Tibial nerve (tissue), 4 donors: ENCODE measurements at regions not wholly inside any gene's neighbourhood (a gene's known extent, or its start where the extent isn't known, plus 50 kb on each side); places are given as distances from the start of the nearest gene placed in this dataset.
"Not testable (repeated sequence)": the region's sequence is repeated elsewhere in the genome, so short reads cannot be mapped to it uniquely, and the experiment has no call there.

Source experiments
- DNase-seq, 2 donors: peaks; one replicate each; pipeline ENCODE4 v3.0.0-alpha.2; 2019; ENCODE audit warnings: low spot score in 2 of 2
- H3K27ac ChIP-seq, 4 donors: fragments of 200-600 bp; sonication (generic) in 3 of 4; one replicate each; pipeline ENCODE4 v1.5.1; 2017 to 2019; ENCODE audit warnings: mild to moderate bottlenecking in 1 of 4
- H3K27me3 ChIP-seq, 2 donors: fragments of 200-600 bp; sonication (generic) in 1 of 2; one replicate each; pipeline versions ENCODE4 v1.5.1 to v1.6.0; 2017 to 2019
- H3K36me3 ChIP-seq, 3 donors: fragments of 200-600 bp; sonication (generic); one replicate each; pipeline ENCODE4 v1.5.1; 2018 to 2019
- H3K4me1 ChIP-seq, 4 donors: fragments of 200-600 bp; sonication (generic) in 3 of 4; one replicate each; pipeline ENCODE4 v1.5.1; 2017 to 2019
- H3K4me3 ChIP-seq, 4 donors: fragments of 200-600 bp; sonication (generic) in 3 of 4; one replicate each; pipeline ENCODE4 v1.5.1; 2017 to 2019; ENCODE audit warnings: mild to moderate bottlenecking in 1 of 4, moderate library complexity in 1 of 4
- H3K9me3 ChIP-seq, 4 donors: fragments of 200-600 bp; sonication (generic) in 3 of 4; one replicate each; pipeline ENCODE4 v1.5.1; 2017 to 2019
- EP300 ChIP-seq, 2 donors: sonication (generic); formaldehyde crosslinking; IDR thresholded peaks; one replicate each; pipeline ENCODE4 v1.6.1; 2017; ENCODE audit warnings: antibody characterized with exemption in 2 of 2, mild to moderate bottlenecking in 1 of 2
- POLR2A ChIP-seq, 2 donors: fragments of 450-650 bp; IDR thresholded peaks; one replicate each; pipeline ENCODE4 v1.6.1; 2017; ENCODE audit warnings: antibody characterized with exemption in 2 of 2, mild to moderate bottlenecking in 2 of 2, moderate library complexity in 2 of 2
- WGBS, 2 donors: methylation state at CpG; one replicate each; pipeline ENCODE4 v1.1.5; 2018; 5-methylcytosine and 5-hydroxymethylcytosine counted together
- TF ChIP-seq, protein P1 (sequence below), 5 experiments: fragments of 200-600 bp in 3 of 5; fragments of 450-650 bp in 2 of 5; sonication (generic) in 3 of 5; IDR thresholded peaks; one replicate each; pipeline ENCODE4 v1.5.1; 2016 to 2019; ENCODE audit warnings: antibody characterized with exemption in 5 of 5, mild to moderate bottlenecking in 3 of 5, moderate library complexity in 2 of 5

DNA sequence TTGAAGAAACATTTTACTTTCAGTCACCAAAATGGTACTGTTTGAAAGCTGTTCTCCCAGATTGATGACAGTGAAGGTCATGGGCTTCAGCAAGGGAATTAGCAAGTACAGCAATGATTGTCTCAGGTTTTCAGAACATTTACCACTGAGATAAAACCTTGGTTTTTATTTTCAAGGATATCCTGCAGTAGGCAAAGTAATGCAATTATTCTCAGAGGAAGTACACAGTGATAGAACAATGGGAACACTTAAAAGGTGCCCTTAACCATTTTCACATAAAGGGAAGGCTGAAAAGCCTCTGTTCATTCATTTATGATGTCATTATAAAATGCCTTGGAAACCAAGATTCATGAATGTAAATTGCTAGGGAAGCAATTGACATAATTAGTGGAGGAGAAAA, 471.8 kb upstream of the ACO1 start:
- Histone ChIP-seq H3K4me1 (no peaks in the 10 kb centered on the region), H3K27me3 (no peaks in the 10 kb centered on the region), H3K27ac (no peak overlapping the region), H3K36me3 (no peaks in the 10 kb centered on the region), H3K9me3 (no peaks in the 10 kb centered on the region), H3K4me3 (no peak overlapping the region)
- TF ChIP-seq, protein P1, sequence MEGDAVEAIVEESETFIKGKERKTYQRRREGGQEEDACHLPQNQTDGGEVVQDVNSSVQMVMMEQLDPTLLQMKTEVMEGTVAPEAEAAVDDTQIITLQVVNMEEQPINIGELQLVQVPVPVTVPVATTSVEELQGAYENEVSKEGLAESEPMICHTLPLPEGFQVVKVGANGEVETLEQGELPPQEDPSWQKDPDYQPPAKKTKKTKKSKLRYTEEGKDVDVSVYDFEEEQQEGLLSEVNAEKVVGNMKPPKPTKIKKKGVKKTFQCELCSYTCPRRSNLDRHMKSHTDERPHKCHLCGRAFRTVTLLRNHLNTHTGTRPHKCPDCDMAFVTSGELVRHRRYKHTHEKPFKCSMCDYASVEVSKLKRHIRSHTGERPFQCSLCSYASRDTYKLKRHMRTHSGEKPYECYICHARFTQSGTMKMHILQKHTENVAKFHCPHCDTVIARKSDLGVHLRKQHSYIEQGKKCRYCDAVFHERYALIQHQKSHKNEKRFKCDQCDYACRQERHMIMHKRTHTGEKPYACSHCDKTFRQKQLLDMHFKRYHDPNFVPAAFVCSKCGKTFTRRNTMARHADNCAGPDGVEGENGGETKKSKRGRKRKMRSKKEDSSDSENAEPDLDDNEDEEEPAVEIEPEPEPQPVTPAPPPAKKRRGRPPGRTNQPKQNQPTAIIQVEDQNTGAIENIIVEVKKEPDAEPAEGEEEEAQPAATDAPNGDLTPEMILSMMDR (IDR thresholded peaks at IDR 0.05), result no peak
- TF ChIP-seq POLR2A (IDR thresholded peaks at IDR 0.05) (no peak), EP300 (IDR thresholded peaks at IDR 0.05) (no peak)
- no peak for DNase-seq

DNA sequence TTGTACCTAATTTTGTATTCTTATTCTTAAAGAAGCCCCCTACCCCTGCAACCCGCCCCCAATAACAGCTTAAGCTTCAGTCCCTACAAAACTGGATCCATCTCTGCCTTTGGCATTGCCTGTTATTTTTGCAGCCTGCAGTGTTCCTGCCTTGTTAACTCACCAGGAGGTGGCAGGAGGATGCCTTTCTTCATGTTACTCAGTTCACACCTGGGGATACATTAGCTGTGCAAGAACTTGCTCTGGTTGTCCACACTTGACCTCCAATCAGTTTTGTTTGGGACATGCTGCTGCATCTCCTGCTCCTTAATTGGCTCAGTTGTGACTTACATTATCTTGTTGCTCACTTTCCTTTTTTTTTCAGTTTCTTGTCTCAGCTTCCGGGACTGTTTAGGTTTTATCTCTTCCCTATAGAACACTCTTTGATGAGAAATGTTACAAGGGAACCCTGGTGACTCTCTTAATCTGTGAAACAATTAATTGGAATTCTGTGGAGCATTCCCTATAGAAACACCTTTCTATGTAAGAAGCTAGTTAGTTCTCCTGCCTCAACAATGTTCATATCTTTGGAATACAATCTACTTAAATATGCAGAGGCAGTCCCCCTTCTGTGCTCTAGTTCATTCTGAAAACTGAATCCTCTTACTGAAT, 467.7 kb upstream of the ACO1 start:
- Histone ChIP-seq H3K36me3 (no peaks in the 10 kb centered on the region), H3K4me1 (no peaks in the 10 kb centered on the region), H3K27me3 (no peaks in the 10 kb centered on the region), H3K27ac (no peak overlapping the region), H3K9me3 (peaks cover 0 to 13% (median 0%) of the 10 kb centered on the region in 4 donors), H3K4me3 (no peak overlapping the region)
- no peak for DNase-seq
- TF ChIP-seq, protein P1 (IDR thresholded peaks at IDR 0.05), result no peak
- TF ChIP-seq POLR2A (IDR thresholded peaks at IDR 0.05), result no peak
- TF ChIP-seq EP300 (IDR thresholded peaks at IDR 0.05), result no peak
- 68 to 73% methylated on average over 2 of the region's 2 CpGs for WGBS, 2 donors

DNA sequence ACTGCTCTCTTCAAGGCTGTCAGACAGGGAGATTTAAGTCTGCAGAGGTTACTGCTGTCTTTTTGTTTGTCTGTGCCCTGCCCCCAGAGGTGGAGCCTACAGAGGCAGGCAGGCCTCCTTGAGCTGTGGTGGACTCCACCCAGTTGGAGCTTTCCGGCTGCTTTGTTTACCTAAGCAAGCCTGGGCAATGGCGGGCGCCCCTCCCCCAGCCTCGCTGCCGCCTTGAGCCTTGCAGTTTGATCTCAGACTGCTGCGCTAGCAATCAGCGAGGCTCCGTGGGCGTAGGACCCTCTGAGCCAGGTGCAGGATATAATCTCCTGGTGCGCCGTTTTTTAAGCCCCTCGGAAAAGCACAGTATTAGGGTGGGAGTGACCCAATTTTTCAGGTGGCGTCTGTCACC, 446.7 kb upstream of the ACO1 start:
- WGBS, 2 donors, result 93 to 96% methylated on average over 9 to 12 of the region's 13 CpGs
- not testable (repeated sequence) for DNase-seq

DNA sequence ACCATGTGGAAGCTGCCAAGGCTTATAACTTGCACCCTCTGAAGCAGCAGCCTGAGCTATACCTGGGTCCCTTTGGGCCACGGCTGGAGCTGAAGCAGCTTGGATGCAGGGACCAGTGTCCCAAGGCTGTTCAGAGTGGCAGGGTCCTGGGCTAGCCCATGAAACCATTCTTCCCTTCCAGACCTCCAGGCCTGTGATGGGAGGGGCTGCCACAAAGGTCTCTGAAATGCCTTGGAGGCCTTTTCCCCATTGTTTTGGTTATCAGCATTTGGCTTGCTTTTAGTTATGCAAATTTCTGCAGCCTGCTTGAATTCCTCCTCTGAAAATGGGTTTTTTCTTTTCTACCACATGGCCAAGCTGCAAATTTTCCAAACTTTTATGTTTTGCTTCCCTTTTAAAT, 433.7 kb upstream of the ACO1 start:
- WGBS, 2 donors, result 25 to 57% methylated on average over 1 of the region's 1 CpG

More for the DNA sequence above, 446.7 kb upstream of the ACO1 start:
- H3K36me3 ChIP-seq, H3K4me1 ChIP-seq, H3K4me3 ChIP-seq, H3K9me3 ChIP-seq, H3K27me3 ChIP-seq, H3K27ac ChIP-seq: not testable (repeated sequence)

DNA sequence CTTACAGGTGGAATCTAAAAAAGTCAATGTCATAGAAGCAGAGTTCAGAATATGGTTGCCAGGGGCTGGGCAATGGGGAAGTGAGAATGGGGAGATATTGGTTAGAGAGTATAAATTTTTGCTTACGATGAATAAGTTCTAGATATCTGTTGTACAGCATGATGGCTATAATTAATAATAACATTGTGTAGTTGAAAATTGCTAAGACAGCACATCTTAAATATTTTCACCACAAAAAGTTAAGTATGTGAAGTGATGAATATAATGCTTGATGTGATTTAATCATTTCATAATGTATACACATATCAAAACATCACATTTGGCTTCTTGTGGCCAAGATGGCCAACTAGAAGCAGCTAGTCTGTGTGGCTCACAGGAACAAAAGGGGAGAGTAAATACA, 425.9 kb upstream of the ACO1 start:
- Histone ChIP-seq H3K9me3 (peaks cover 0 to 55% (median 1%) of the 10 kb centered on the region in 4 donors), H3K36me3 (no peaks in the 10 kb centered on the region), H3K27me3 (no peaks in the 10 kb centered on the region), H3K27ac (no peak overlapping the region), H3K4me3 (no peak overlapping the region), H3K4me1 (no peaks in the 10 kb centered on the region)
- TF ChIP-seq EP300 (IDR thresholded peaks at IDR 0.05) (no peak), POLR2A (IDR thresholded peaks at IDR 0.05) (no peak)
- TF ChIP-seq, protein P1 (IDR thresholded peaks at IDR 0.05), result no peak
- 53 to 89% methylated on average over 1 of the region's 1 CpG for WGBS, 2 donors
- no peak for DNase-seq

More for the DNA sequence above, 433.7 kb upstream of the ACO1 start:
- Histone ChIP-seq H3K36me3 (no peaks in the 10 kb centered on the region), H3K27me3 (no peaks in the 10 kb centered on the region), H3K4me1 (no peaks in the 10 kb centered on the region), H3K9me3 (peaks cover 0 to 16% (median 0%) of the 10 kb centered on the region in 4 donors), H3K4me3 (no peak overlapping the region), H3K27ac (no peak overlapping the region)
- TF ChIP-seq, protein P1 (IDR thresholded peaks at IDR 0.05), result no peak
- TF ChIP-seq EP300 (IDR thresholded peaks at IDR 0.05), result no peak
- TF ChIP-seq POLR2A (IDR thresholded peaks at IDR 0.05), result no peak
- DNase-seq, result no peak

DNA sequence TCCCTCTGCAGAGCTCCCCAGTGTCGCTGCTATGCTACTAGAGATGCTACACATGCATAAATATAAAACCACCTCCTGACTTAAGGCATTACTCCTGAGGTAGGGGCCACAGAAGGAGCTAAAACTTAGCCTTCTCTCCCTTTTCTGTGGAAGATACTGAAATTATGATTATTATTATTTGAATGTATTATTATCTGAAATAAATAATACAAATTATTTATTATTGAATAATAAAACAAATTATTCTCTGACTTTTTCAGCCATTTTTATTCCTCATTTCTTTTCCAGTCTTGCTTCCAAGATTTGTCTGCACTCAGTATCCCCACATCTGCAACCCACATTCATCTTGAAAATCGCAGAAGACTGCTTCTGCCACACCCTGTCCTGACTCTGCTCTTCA, 414.9 kb upstream of the ACO1 start:
- H3K9me3 ChIP-seq, result peaks cover 0 to 4% (median under 1%) of the 10 kb centered on the region in 4 donors
- H3K27me3 ChIP-seq, result no peaks in the 10 kb centered on the region
- no peak overlapping the region for H3K27ac ChIP-seq
- no peaks in the 10 kb centered on the region for H3K4me1 ChIP-seq
- WGBS, 2 donors, result 68 to 71% methylated on average over 2 of the region's 2 CpGs
- H3K36me3 ChIP-seq, result no peaks in the 10 kb centered on the region
- no peak for TF ChIP-seq POLR2A (IDR thresholded peaks at IDR 0.05)
- TF ChIP-seq EP300 (IDR thresholded peaks at IDR 0.05), result no peak
- TF ChIP-seq, protein P1 (IDR thresholded peaks at IDR 0.05), result no peak
- no peak overlapping the region for H3K4me3 ChIP-seq
- DNase-seq, result no peak
